BE2C (cell line): ENCODE measurements at regions not wholly inside any gene's neighbourhood (a gene's known extent, or its start where the extent isn't known, plus 50 kb on each side); places are given as distances from the start of the nearest gene placed in this dataset.

Experiments used
- DNase-seq: peaks from one replicate; pipeline ENCODE4 v3.0.0-alpha.2; 2020
- H3K27me3 ChIP-seq: fragments of 250-450 bp; sonication (Bioruptor Pico); 2 replicates; pipeline ENCODE4 v1.5.1; 2020; ENCODE audit warnings: mild to moderate bottlenecking
- H3K36me3 ChIP-seq: fragments of 250-450 bp; sonication (Bioruptor Pico); 2 replicates; pipeline ENCODE4 v1.5.1; 2020; ENCODE audit warnings: mild to moderate bottlenecking
- H3K4me1 ChIP-seq: fragments of 250-450 bp; sonication (Bioruptor Pico); 2 replicates; pipeline ENCODE4 v1.5.1; 2020
- H3K4me3 ChIP-seq: 2 replicates; pipeline ENCODE4 v1.5.1; 2011; ENCODE audit warnings: low read depth, low read length
- H3K9me3 ChIP-seq: fragments of 250-450 bp; sonication (Bioruptor Pico); 2 replicates; pipeline ENCODE4 v1.5.1; 2020
- TF ChIP-seq, protein P1 (sequence below): IDR thresholded peaks from 2 replicates; pipeline ENCODE4 v1.5.1; 2012; ENCODE audit warnings: mild to moderate bottlenecking, low read depth, low read length

DNA sequence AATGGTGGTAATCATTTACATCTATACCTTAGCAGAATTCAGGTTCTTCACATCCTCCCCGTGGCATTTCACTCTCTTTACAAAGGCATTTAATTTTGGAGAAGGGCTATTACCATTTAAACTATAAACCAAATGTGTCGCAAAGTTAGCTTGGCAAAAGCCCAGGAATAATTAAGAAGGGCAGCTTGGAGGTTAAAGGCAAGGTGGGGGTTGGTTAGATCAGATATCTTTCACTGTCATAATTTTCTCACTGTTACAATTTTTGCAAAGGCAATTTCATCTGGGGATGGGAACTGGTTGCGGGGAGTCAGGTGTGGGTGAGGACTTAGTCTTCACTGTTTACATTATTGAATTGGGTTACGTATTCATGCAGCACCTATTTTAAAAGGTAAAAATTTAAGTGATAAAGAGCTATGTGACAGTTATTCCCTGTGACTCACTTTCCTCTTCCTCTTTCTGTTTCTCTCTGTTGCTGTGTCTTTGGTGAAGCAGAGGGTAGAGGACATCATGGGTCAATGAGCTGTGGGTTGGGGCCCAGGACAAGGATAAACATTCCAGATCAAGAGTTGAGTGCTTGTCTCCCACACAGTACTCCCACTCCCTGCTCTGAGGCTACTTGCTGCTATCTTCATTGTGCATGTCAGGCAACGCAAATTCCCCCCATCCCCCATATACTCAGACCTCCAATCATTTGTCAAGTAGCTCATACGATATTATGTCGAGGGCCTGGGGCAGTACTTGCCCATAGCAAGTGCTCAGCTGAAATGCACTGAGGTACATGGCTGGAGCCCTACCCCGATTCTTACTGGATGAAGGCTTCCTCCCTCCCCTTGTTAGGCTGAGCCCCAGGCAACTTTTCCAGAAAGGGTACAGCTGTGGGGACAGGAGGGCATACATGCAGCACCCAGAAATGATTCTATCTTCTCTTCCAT is 223.1 kb upstream of the MYLIP start:
- Histone ChIP-seq H3K4me1 (peaks cover 17% of the 10 kb centered on the region), H3K9me3 (no peaks in the 10 kb centered on the region), H3K36me3 (no peaks in the 10 kb centered on the region), H3K4me3 (no peak overlapping the region), H3K27me3 (no peaks in the 10 kb centered on the region)
- DNase-seq: no peak
- TF ChIP-seq, protein P1, sequence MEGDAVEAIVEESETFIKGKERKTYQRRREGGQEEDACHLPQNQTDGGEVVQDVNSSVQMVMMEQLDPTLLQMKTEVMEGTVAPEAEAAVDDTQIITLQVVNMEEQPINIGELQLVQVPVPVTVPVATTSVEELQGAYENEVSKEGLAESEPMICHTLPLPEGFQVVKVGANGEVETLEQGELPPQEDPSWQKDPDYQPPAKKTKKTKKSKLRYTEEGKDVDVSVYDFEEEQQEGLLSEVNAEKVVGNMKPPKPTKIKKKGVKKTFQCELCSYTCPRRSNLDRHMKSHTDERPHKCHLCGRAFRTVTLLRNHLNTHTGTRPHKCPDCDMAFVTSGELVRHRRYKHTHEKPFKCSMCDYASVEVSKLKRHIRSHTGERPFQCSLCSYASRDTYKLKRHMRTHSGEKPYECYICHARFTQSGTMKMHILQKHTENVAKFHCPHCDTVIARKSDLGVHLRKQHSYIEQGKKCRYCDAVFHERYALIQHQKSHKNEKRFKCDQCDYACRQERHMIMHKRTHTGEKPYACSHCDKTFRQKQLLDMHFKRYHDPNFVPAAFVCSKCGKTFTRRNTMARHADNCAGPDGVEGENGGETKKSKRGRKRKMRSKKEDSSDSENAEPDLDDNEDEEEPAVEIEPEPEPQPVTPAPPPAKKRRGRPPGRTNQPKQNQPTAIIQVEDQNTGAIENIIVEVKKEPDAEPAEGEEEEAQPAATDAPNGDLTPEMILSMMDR: no peak

DNA sequence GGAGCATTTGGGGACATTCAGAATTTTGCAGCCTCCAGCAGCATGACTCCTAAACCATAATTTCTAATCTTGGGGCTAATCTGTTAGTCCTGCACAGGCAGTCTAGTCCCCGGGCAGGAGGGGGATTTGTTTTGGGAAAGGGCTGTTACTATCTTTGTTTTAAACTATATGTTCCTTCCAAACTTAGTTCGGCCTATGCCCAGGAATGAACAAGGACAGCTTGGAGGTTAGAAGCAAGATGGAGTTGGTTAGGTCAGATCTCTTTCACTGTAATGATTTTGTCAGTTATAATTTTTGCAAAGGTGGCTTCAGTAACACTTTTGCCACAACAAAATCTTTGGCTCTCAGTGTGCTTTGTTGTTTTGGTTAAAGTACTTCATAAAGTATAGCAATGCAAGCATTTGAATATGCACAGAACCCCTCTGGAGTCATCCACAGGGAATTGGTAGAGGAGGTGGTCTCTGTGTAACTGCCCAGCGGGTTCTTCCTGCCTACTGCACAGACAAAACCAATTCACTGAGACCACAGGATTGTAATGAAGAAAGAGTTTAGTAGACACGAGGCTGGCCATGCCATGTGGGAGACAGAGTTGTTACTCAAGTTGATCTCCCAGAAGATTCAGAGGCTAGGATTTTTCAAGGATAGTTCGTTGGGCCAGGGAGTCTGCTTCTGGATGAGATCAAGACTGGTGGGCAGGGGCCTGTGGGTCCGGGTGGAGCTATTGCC is 224.1 kb upstream of the MYLIP start:
- H3K27me3 ChIP-seq: no peaks in the 10 kb centered on the region
- DNase-seq: no peak
- no peak overlapping the region for H3K4me3 ChIP-seq
- peaks cover 17% of the 10 kb centered on the region for H3K4me1 ChIP-seq
- TF ChIP-seq, protein P1: no peak
- no peaks in the 10 kb centered on the region for H3K9me3 ChIP-seq
- no peaks in the 10 kb centered on the region for H3K36me3 ChIP-seq

DNA sequence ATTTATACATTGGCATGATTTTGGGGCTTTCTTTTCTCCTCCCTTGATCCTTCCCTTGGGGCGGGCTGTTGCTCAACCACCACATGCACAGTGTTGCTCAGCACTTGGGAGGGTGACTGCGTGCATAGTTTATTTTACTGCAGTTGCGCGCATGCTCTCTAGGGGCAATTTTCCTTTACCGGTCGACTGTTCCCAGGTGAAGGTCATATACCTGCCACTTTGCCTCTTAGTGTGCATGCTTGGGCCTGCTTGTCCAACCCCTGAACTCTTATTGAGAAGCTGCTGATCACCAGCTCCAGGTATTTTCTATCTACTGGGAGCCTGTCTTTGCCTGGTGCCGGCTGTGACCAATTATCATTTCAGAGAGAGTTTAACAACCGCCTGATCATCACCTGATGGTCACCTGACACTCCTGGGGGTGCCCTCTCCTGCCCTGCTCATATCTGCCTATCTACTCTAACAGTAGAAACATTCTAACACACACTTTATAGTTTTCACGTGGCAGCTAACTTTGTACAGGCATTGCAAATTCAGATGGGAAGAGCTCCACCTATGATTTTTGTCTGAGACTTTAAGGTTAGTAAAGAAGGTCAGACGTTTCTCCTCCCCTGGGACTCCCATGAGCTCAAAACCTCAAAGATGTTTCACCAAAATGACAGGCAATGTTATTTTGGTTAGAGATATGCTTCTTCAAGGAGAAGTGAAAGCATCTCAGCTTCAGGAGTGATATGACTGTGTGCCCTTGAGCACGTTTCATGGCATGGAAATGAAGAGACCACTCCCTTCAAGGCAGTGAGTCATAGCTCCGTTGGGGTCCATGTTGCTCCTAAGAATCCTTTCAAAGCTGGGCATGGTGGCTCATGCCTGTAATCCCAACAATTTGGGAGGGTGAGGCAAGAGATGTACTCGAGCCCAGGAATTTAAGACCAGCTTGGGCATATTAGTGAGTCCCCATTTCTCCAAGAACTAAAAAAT is 227.5 kb upstream of the MYLIP start:
- H3K27me3 ChIP-seq: no peaks in the 10 kb centered on the region
- no peaks in the 10 kb centered on the region; the same call in 1 of the 2 replicates for H3K4me1 ChIP-seq
- no peak overlapping the region for H3K4me3 ChIP-seq
- H3K9me3 ChIP-seq: no peaks in the 10 kb centered on the region
- DNase-seq: no peak
- TF ChIP-seq, protein P1: no peak
- H3K36me3 ChIP-seq: no peaks in the 10 kb centered on the region

DNA sequence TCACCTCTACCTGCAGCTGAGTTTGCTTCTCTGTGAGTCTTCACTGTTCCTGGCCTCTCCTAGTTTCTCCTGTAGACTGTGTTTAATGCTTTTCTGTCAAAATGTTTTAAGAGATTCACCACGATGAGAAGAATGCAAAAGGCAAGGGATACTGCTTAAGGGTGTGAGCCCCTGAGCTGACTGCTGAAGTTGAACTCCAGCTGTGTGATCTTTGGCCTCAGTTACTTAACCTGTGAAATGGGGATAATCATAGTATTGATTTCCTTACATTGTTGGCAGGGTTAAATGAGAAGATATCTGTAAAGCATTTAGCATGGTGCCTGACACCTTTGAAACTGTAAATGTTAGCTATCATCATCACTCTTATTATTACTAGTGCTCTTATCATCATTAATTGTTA is 230.2 kb upstream of the MYLIP start:
- Histone ChIP-seq H3K4me1 (no peaks in the 10 kb centered on the region), H3K9me3 (peaks cover 3% of the 10 kb centered on the region; the same call in 1 of the 2 replicates), H3K4me3 (no peak overlapping the region), H3K27me3 (no peaks in the 10 kb centered on the region), H3K36me3 (no peaks in the 10 kb centered on the region)
- no peak for DNase-seq
- TF ChIP-seq, protein P1: no peak

DNA sequence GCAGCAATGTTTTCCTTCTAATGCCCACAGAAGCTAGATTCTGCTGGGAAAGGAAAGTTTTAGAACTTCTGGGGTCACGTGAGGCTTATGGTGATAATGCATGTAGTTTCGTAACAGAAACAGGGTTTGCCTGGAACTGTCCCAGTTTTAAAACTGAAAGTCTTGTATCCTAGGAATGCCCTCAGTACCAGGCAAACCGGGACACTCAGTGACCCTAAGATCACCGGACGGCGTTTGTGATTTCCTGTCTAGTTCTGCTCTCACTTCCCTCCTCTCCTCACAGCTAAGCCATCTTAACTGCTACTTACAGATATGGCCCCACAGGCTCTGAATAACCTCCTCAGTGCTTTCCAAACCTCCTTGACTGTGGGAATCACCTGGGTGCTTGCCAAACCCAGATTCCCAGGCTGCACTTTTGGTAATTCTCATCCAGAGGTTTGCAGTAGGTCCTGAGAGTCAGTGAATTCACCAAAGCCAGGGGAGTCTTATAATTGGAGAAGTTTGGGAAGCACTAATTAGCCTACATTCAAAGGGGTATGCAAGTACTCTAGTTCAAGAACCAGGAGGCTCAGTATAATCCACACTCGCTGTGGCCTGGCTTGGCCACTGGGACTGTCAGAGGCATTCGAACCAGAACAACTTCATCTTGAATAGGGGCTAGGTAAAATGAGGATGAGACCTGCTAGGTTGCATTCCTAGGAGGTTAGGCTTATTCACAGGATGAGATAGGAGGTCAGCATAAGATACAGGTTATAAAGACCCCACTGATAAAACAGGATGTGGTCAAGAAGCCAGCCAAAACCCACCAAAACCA is 231.6 kb upstream of the MYLIP start:
- TF ChIP-seq, protein P1: no peak
- H3K36me3 ChIP-seq: no peaks in the 10 kb centered on the region
- DNase-seq: no peak
- H3K27me3 ChIP-seq: no peaks in the 10 kb centered on the region
- no peak overlapping the region for H3K4me3 ChIP-seq
- no peaks in the 10 kb centered on the region for H3K4me1 ChIP-seq
- peaks cover 3% of the 10 kb centered on the region; the same call in 1 of the 2 replicates for H3K9me3 ChIP-seq
